ENCODE measurements at regions not wholly inside any gene's neighbourhood (a gene's known extent, or its start where the extent isn't known, plus 50 kb on each side); places are given as distances from the start of the nearest gene placed in this dataset.

- no peak for DNase-seq (ENCODE audit: extremely low spot score, unreplicated experiment)
- Mint-ChIP-seq H3K4me1 (ENCODE audit: unreplicated experiment) (no peaks in the 10 kb centered on the region), H3K9me3 (ENCODE audit: unreplicated experiment) (peaks cover 3% of the 10 kb centered on the region), H3K4me3 (ENCODE audit: unreplicated experiment) (no peak overlapping the region), H3K27ac (ENCODE audit: unreplicated experiment) (no peak overlapping the region), H3K36me3 (ENCODE audit: unreplicated experiment) (no peaks in the 10 kb centered on the region), H3K27me3 (ENCODE audit: unreplicated experiment) (peaks cover 7% of the 10 kb centered on the region)
- no peak for TF ChIP-seq CTCF (IDR thresholded peaks at IDR 0.05)
These were observed 233.9 kb downstream of the MAF start for GRCh38 chr16:79366635-79367034.

- peaks cover 7% of the 10 kb centered on the region for H3K27me3 Mint-ChIP-seq (ENCODE audit: unreplicated experiment)
- peaks cover under 1% of the 10 kb centered on the region for H3K9me3 Mint-ChIP-seq (ENCODE audit: unreplicated experiment)
- DNase-seq (ENCODE audit: extremely low spot score, unreplicated experiment) = no peak
- no peak overlapping the region for H3K27ac Mint-ChIP-seq (ENCODE audit: unreplicated experiment)
- TF ChIP-seq CTCF (IDR thresholded peaks at IDR 0.05) = no peak
- no peaks in the 10 kb centered on the region for H3K36me3 Mint-ChIP-seq (ENCODE audit: unreplicated experiment)
- no peaks in the 10 kb centered on the region for H3K4me1 Mint-ChIP-seq (ENCODE audit: unreplicated experiment)
- no peak overlapping the region for H3K4me3 Mint-ChIP-seq (ENCODE audit: unreplicated experiment)
These were observed 234.8 kb downstream of the MAF start for GRCh38 chr16:79365702-79366101.

- Mint-ChIP-seq H3K4me3 (ENCODE audit: unreplicated experiment) (no peak overlapping the region), H3K36me3 (ENCODE audit: unreplicated experiment) (no peaks in the 10 kb centered on the region), H3K4me1 (ENCODE audit: unreplicated experiment) (no peaks in the 10 kb centered on the region), H3K9me3 (ENCODE audit: unreplicated experiment) (no peaks in the 10 kb centered on the region), H3K27me3 (ENCODE audit: unreplicated experiment) (peaks cover 7% of the 10 kb centered on the region), H3K27ac (ENCODE audit: unreplicated experiment) (no peak overlapping the region)
- DNase-seq (ENCODE audit: extremely low spot score, unreplicated experiment) = no peak
- no peak for TF ChIP-seq CTCF (IDR thresholded peaks at IDR 0.05)
These were observed 237.1 kb downstream of the MAF start for GRCh38 chr16:79363484-79363883.

- Mint-ChIP-seq H3K4me3 (ENCODE audit: unreplicated experiment) (no peak overlapping the region), H3K36me3 (ENCODE audit: unreplicated experiment) (no peaks in the 10 kb centered on the region), H3K4me1 (ENCODE audit: unreplicated experiment) (no peaks in the 10 kb centered on the region), H3K27ac (ENCODE audit: unreplicated experiment) (no peak overlapping the region), H3K27me3 (ENCODE audit: unreplicated experiment) (peaks cover 7% of the 10 kb centered on the region), H3K9me3 (ENCODE audit: unreplicated experiment) (no peaks in the 10 kb centered on the region)
- no peak for DNase-seq (ENCODE audit: extremely low spot score, unreplicated experiment)
- no peak for TF ChIP-seq CTCF (IDR thresholded peaks at IDR 0.05)
These were observed 237.5 kb downstream of the MAF start for GRCh38 chr16:79363035-79363434.

- H3K27me3 Mint-ChIP-seq (ENCODE audit: unreplicated experiment) = peaks cover 7% of the 10 kb centered on the region
- DNase-seq (ENCODE audit: extremely low spot score, unreplicated experiment) = no peak
- no peak for TF ChIP-seq CTCF (IDR thresholded peaks at IDR 0.05)
- no peaks in the 10 kb centered on the region for H3K9me3 Mint-ChIP-seq (ENCODE audit: unreplicated experiment)
- no peak overlapping the region for H3K27ac Mint-ChIP-seq (ENCODE audit: unreplicated experiment)
- no peak overlapping the region for H3K4me3 Mint-ChIP-seq (ENCODE audit: unreplicated experiment)
- H3K36me3 Mint-ChIP-seq (ENCODE audit: unreplicated experiment) = no peaks in the 10 kb centered on the region
- no peaks in the 10 kb centered on the region for H3K4me1 Mint-ChIP-seq (ENCODE audit: unreplicated experiment)
These were observed 238.1 kb downstream of the MAF start for GRCh38 chr16:79362300-79362970.

Data from osteocyte (in vitro differentiated cells).